IMR-90 (cell line): ENCODE measurements at regions not wholly inside any gene's neighbourhood (a gene's known extent, or its start where the extent isn't known, plus 50 kb on each side); places are given as distances from the start of the nearest gene placed in this dataset.

Source experiments
- BHLHE40 ChIP-seq: fragments of 150-350 bp; IDR thresholded peaks from 2 replicates; pipeline ENCODE4 v1.6.1; 2016; ENCODE audit warnings: mild to moderate bottlenecking, low read depth, low read length
- CTCF ChIP-seq: conservative IDR thresholded peaks from 2 replicates; pipeline ENCODE4 v1.5.1; 2012; ENCODE audit warnings: mild to moderate bottlenecking, low read depth, low read length, improper control_type of control experiment
- MAZ ChIP-seq: IDR thresholded peaks from 2 replicates; pipeline ENCODE4 v1.6.1; 2012; ENCODE audit warnings: low read depth, mild to moderate bottlenecking, low read length, improper control_type of control experiment, moderate library complexity, borderline replicate concordance
- POLR2A ChIP-seq: IDR thresholded peaks from 2 replicates; pipeline ENCODE4 v1.6.1; 2012; ENCODE audit warnings: mild to moderate bottlenecking, low read depth, low read length
- RAD21 ChIP-seq: IDR thresholded peaks from 2 replicates; pipeline ENCODE4 v1.6.1; 2012; ENCODE audit warnings: low read length, improper control_type of control experiment
- RFX5 ChIP-seq: IDR thresholded peaks from 2 replicates; pipeline ENCODE4 v1.8.0; 2012; ENCODE audit warnings: low read depth, mild to moderate bottlenecking, low read length, moderate library complexity
- SMC3 ChIP-seq: fragments of 150-350 bp; IDR thresholded peaks from 2 replicates; pipeline ENCODE4 v1.6.1; 2016; ENCODE audit warnings: low read depth, mild to moderate bottlenecking, antibody characterized with exemption, low read length, moderate library complexity
- TF ChIP-seq, protein P1 (sequence below): fragments of 150-350 bp; IDR thresholded peaks from 2 replicates; pipeline ENCODE4 v1.6.1; 2016; ENCODE audit warnings: low read depth, mild to moderate bottlenecking, low read length, moderate library complexity, borderline replicate concordance

DNA sequence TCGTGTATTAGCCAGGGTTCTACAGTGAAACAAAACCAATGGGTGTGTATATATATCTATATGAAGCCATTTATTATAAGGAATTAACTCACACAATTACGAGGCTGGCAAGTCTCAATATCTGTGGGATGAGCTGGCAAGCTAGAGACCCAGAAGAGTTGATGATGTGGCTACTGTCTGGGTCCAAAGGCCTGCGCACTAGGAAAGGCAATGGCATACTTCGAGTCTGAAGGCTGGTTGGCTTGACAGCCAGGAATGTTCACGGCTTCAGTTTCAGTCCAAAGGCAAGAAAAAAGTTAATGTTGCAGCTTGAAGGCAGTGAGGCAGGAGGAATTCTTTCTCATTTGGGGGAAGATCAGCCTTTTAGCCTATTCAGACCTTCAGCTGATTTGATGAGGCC lies 893.3 kb upstream of the LRFN5 start:
- no peak for TF ChIP-seq CTCF
- no peak for TF ChIP-seq RFX5
- no peak for TF ChIP-seq POLR2A
- no peak for TF ChIP-seq RAD21
- TF ChIP-seq MAZ: no peak
- TF ChIP-seq BHLHE40: no peak
- no peak for TF ChIP-seq SMC3
- TF ChIP-seq, protein P1, sequence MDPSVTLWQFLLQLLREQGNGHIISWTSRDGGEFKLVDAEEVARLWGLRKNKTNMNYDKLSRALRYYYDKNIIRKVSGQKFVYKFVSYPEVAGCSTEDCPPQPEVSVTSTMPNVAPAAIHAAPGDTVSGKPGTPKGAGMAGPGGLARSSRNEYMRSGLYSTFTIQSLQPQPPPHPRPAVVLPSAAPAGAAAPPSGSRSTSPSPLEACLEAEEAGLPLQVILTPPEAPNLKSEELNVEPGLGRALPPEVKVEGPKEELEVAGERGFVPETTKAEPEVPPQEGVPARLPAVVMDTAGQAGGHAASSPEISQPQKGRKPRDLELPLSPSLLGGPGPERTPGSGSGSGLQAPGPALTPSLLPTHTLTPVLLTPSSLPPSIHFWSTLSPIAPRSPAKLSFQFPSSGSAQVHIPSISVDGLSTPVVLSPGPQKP: no peak
